ENCODE measurements at regions not wholly inside any gene's neighbourhood (a gene's known extent, or its start where the extent isn't known, plus 50 kb on each side); places are given as distances from the start of the nearest gene placed in this dataset.
"Not testable (repeated sequence)": the region's sequence is repeated elsewhere in the genome, so short reads cannot be mapped to it uniquely, and the experiment has no call there.

- TF ChIP-seq SNAI1 (CRISPR knock-in tag; IDR thresholded peaks at IDR 0.05; ENCODE audit: borderline replicate concordance) (no peak), STAT5B (CRISPR knock-in tag; IDR thresholded peaks at IDR 0.05) (no peak), XRCC5 (optimal IDR thresholded peaks at IDR 0.05; ENCODE audit: low read length) (no peak), DR1 (CRISPR knock-in tag; IDR thresholded peaks at IDR 0.05) (no peak), HDAC1 (CRISPR knock-in tag; IDR thresholded peaks at IDR 0.05) (no peak), PATZ1 (CRISPR knock-in tag; IDR thresholded peaks at IDR 0.05) (no peak), ZNF317 (CRISPR knock-in tag; IDR thresholded peaks at IDR 0.05) (no peak), RFXAP (CRISPR knock-in tag; IDR thresholded peaks at IDR 0.05; ENCODE audit: borderline replicate concordance) (no peak), ZBTB4 (CRISPR knock-in tag; IDR thresholded peaks at IDR 0.05; ENCODE audit: borderline replicate concordance) (no peak), TBX2 (CRISPR knock-in tag; IDR thresholded peaks at IDR 0.05; ENCODE audit: borderline replicate concordance) (no peak), KAT2B (IDR thresholded peaks at IDR 0.05; ENCODE audit: borderline replicate concordance, low read depth, low read length) (no peak), ZNF350 (CRISPR knock-in tag; IDR thresholded peaks at IDR 0.05; ENCODE audit: borderline replicate concordance, low read depth) (no peak), ZFP62 (CRISPR knock-in tag; IDR thresholded peaks at IDR 0.05) (no peak)
- in situ Hi-C loops (cut with HindIII; ENCODE audit: extremely low pct_ligation_motif_present, low pct_unique_long_range_greater_than_20kb) = no loop called here
- no peak overlapping the region for H3K4me2 ChIP-seq (ENCODE audit: low read depth, low read length)
- no peak overlapping the region for H3K27ac ChIP-seq (ENCODE audit: extremely low read length, insufficient read depth, low read length)
- WGBS (ENCODE audit: low lambda C conversion rate) = 18% methylated on average over 2 of the region's 2 CpGs
- ATAC-seq (no peak), FAIRE-seq (no peak), DNase-seq (ENCODE audit: low spot score) (no peak)
- no peaks in the 10 kb centered on the region for H3K36me3 ChIP-seq (replicated peaks in 1 of 2; ENCODE audit: control insufficient read depth in 1 of 2, insufficient read depth in 2 of 2, low read length in 2 of 2)
- no peaks in the 10 kb centered on the region for H3K4me1 ChIP-seq (ENCODE audit: insufficient read depth, low read length)
- no peak overlapping the region for H3K9ac ChIP-seq (ENCODE audit: insufficient read depth, low read depth, low read length)
- H2AFZ ChIP-seq (ENCODE audit: low read length) = no peak overlapping the region
- ChIA-PET POLR2A (no interaction called here), CTCF (ENCODE audit: low intra/inter-chr PET ratio, low total read pairs) (no interaction called here)
- H4K20me1 ChIP-seq (ENCODE audit: insufficient read depth, low read length) = no peaks in the 10 kb centered on the region
- BruUV-seq (replicated peaks) = no TSS peak
- peaks cover 0 to 5% of the 10 kb centered on the region in 2 experiments; a peak in 3 of 5 replicates for H3K27me3 ChIP-seq (ENCODE audit: control insufficient read depth in 1 of 2, insufficient read depth in 2 of 2, low read length in 2 of 2)
- H3K79me2 ChIP-seq (ENCODE audit: insufficient read depth, low read length) = no peaks in the 10 kb centered on the region
- no peaks in the 10 kb centered on the region for H3K9me3 ChIP-seq (ENCODE audit: low read length)
- intact Hi-C loops (cut with micrococcal nuclease; ENCODE audit: unreplicated experiment) = no loop called here
- H3K4me3 ChIP-seq (replicated peaks in 1 of 3; ENCODE audit: insufficient read depth in 1 of 3, low read depth in 2 of 3, low read length in 3 of 3) = no peak overlapping the region
These were observed 69.1 kb upstream of the PDSS1 start for GRCh38 chr10:26628395-26628794.

- ATAC-seq; H3K27ac ChIP-seq (ENCODE audit: extremely low read length, insufficient read depth, low read length); H2AFZ ChIP-seq (ENCODE audit: low read length); H3K9me3 ChIP-seq (ENCODE audit: low read length); H3K79me2 ChIP-seq (ENCODE audit: insufficient read depth, low read length); H3K36me3 ChIP-seq (replicated peaks in 1 of 2; ENCODE audit: control insufficient read depth in 1 of 2, insufficient read depth in 2 of 2, low read length in 2 of 2); H4K20me1 ChIP-seq (ENCODE audit: insufficient read depth, low read length); H3K9ac ChIP-seq (ENCODE audit: insufficient read depth, low read depth, low read length); in situ Hi-C loops (cut with HindIII; ENCODE audit: extremely low pct_ligation_motif_present, low pct_unique_long_range_greater_than_20kb); POLR2A ChIA-PET; FAIRE-seq; H3K4me3 ChIP-seq (replicated peaks in 1 of 3; ENCODE audit: insufficient read depth in 1 of 3, low read depth in 2 of 3, low read length in 3 of 3); BruUV-seq (replicated peaks); H3K4me1 ChIP-seq (ENCODE audit: insufficient read depth, low read length); DNase-seq (ENCODE audit: low spot score); H3K27me3 ChIP-seq (ENCODE audit: control insufficient read depth in 1 of 2, insufficient read depth in 2 of 2, low read length in 2 of 2); CTCF ChIA-PET (ENCODE audit: low intra/inter-chr PET ratio, low total read pairs); intact Hi-C loops (cut with micrococcal nuclease; ENCODE audit: unreplicated experiment); H3K4me2 ChIP-seq (ENCODE audit: low read depth, low read length): not testable (repeated sequence)
- 24% methylated on average over 3 of the region's 3 CpGs for WGBS (ENCODE audit: low lambda C conversion rate)
These were observed 65.3 kb upstream of the PDSS1 start for GRCh38 chr10:26632171-26632570.

Data from HepG2 (cell line).